Endothelial cell of umbilical vein (primary cell): ENCODE measurements at regions not wholly inside any gene's neighbourhood (a gene's known extent, or its start where the extent isn't known, plus 50 kb on each side); places are given as distances from the start of the nearest gene placed in this dataset.

ENCODE experiments used
- CTCF ChIP-seq, 2 donors: IDR thresholded peaks; 1 replicate in 1 of 2; 2 replicates in 1 of 2; pipeline ENCODE4 v1.5.1; 2011; ENCODE audit warnings: low read length in 2 of 2, mild to moderate bottlenecking in 2 of 2, moderate library complexity in 2 of 2, control low read depth in 1 of 2, inconsistent platforms in 1 of 2, low read depth in 1 of 2; ENCODE audit not compliant: insufficient read depth in 1 of 2; ENCODE audit errors: extremely low read depth in 1 of 2
- EZH2 ChIP-seq: IDR thresholded peaks from 2 replicates; pipeline ENCODE4 v1.6.1; 2012; ENCODE audit warnings: borderline replicate concordance, low read depth, mild to moderate bottlenecking, moderate library complexity, low read length, inconsistent platforms; ENCODE audit not compliant: severe bottlenecking
- MAX ChIP-seq: IDR thresholded peaks from 2 replicates; pipeline ENCODE4 v1.6.1; 2011; ENCODE audit not compliant: insufficient read depth, insufficient read length
- POLR2A ChIP-seq: IDR thresholded peaks from 2 replicates; pipeline ENCODE4 v1.6.1; 2012; ENCODE audit warnings: low read depth, mild to moderate bottlenecking, control low read depth, low read length

GRCh38 chr5:113652161-113652560 lies 138.7 kb downstream of the YTHDC2 start:
- TF ChIP-seq CTCF (IDR thresholded peaks at IDR 0.05; ENCODE audit: extremely low read depth in 1 of 2, insufficient read depth in 1 of 2, low read depth in 1 of 2, low read length in 2 of 2) (no peak), POLR2A (no peak), EZH2 (no peak), MAX (no peak)
